ENCODE measurements at regions not wholly inside any gene's neighbourhood (a gene's known extent, or its start where the extent isn't known, plus 50 kb on each side); places are given as distances from the start of the nearest gene placed in this dataset.
"Not testable (repeated sequence)": the region's sequence is repeated elsewhere in the genome, so short reads cannot be mapped to it uniquely, and the experiment has no call there.

- no peak for TF ChIP-seq CTCF (IDR thresholded peaks at IDR 0.05; ENCODE audit: borderline replicate concordance, insufficient read depth, low read depth, low read length)
- H3K4me3 ChIP-seq (ENCODE audit: low read depth, low read length), result no peak overlapping the region
Measured at GRCh38 chr4:77450006-77450405, 155.6 kb upstream of the CXCL13 start.

GRCh38 chr4:77451530-77451929 lies 154.1 kb upstream of the CXCL13 start:
- TF ChIP-seq CTCF (IDR thresholded peaks at IDR 0.05; ENCODE audit: borderline replicate concordance, insufficient read depth, low read depth, low read length), result no peak
- H3K4me3 ChIP-seq (ENCODE audit: low read depth, low read length), result no peak overlapping the region

- not testable (repeated sequence) for H3K4me3 ChIP-seq (ENCODE audit: low read depth, low read length)
Measured at GRCh38 chr4:77452117-77452516, 153.5 kb upstream of the CXCL13 start.

- TF ChIP-seq CTCF (IDR thresholded peaks at IDR 0.05; ENCODE audit: borderline replicate concordance, insufficient read depth, low read depth, low read length), result no peak
- H3K4me3 ChIP-seq (ENCODE audit: low read depth, low read length), result no peak overlapping the region
Measured at GRCh38 chr4:77453911-77454310, 151.7 kb upstream of the CXCL13 start.

GRCh38 chr4:77454858-77455257 lies 150.8 kb upstream of the CXCL13 start:
- no peak for TF ChIP-seq CTCF (IDR thresholded peaks at IDR 0.05; ENCODE audit: borderline replicate concordance, insufficient read depth, low read depth, low read length)

GRCh38 chr4:77464100-77464499 lies 141.5 kb upstream of the CXCL13 start:
- not testable (repeated sequence) for H3K4me3 ChIP-seq (ENCODE audit: low read depth, low read length)

More at GRCh38 chr4:77454858-77455257, 150.8 kb upstream of the CXCL13 start:
- H3K4me3 ChIP-seq (ENCODE audit: low read depth, low read length), result no peak overlapping the region

GRCh38 chr4:77465271-77465670 lies 140.3 kb upstream of the CXCL13 start:
- no peak for TF ChIP-seq CTCF (IDR thresholded peaks at IDR 0.05; ENCODE audit: borderline replicate concordance, insufficient read depth, low read depth, low read length)
- H3K4me3 ChIP-seq (ENCODE audit: low read depth, low read length), result no peak overlapping the region

GRCh38 chr4:77466430-77466829 lies 139.2 kb upstream of the CXCL13 start:
- no peak for TF ChIP-seq CTCF (IDR thresholded peaks at IDR 0.05; ENCODE audit: borderline replicate concordance, insufficient read depth, low read depth, low read length)

More at GRCh38 chr4:77466430-77466829, 139.2 kb upstream of the CXCL13 start:
- no peak overlapping the region for H3K4me3 ChIP-seq (ENCODE audit: low read depth, low read length)
